K562 (cell line): ENCODE measurements at regions not wholly inside any gene's neighbourhood (a gene's known extent, or its start where the extent isn't known, plus 50 kb on each side); places are given as distances from the start of the nearest gene placed in this dataset.

ENCODE experiments used
- ATAC-seq: fragments of 200-7000 bp; cut with Tn5 transposase; 3 replicates; pipeline ENCODE4 v1.9.1; 2020; ENCODE audit warnings: moderate library complexity
- BruUV-seq: library from RNA; stranded (reverse); fragments of 400-500 nt; replicated peaks from 2 replicates; lab custom pipeline; 2021; lab: Mats Ljungman, UMichigan
- CTCF ChIA-PET: fragments of 300-600 bp; formaldehyde crosslinking; extraction: SDS; loops from one replicate; lab custom pipeline; 2021; ENCODE audit warnings: low intra/inter-chr PET ratio; lab: Yijun Ruan, JAX
- POLR2A ChIA-PET: fragments of 300-600, 350-650 bp; sonication (Branson Sonifier 250); formaldehyde crosslinking; extraction: SDS; loops from one replicate; lab custom pipeline; 2021; ENCODE audit warnings: antibody characterized with exemption, inconsistent platforms; lab: Yijun Ruan, JAX
- DNase-seq, 4 experiments: peaks; one replicate each; pipeline versions ENCODE4 v3.0.0 to v3.0.0-alpha.2; 2011 to 2018; ENCODE audit warnings: low spot score in 3 of 4, mixed read lengths in 3 of 4; ENCODE audit errors: extremely low read depth in 1 of 4
- FAIRE-seq: peaks from 2 replicates; lab custom pipeline; 2011; peaks lifted over from hg19 to GRCh38; lab: Jason Lieb, UNC
- H2AFZ ChIP-seq: 2 replicates; pipeline ENCODE4 v1.6.0; 2011; ENCODE audit warnings: low read depth, low read length, control low read depth, inconsistent platforms
- H3K27ac ChIP-seq: fragments of 200-600 bp; 3 replicates; pipeline ENCODE4 v1.8.0; 2011; ENCODE audit warnings: low read depth, mild to moderate bottlenecking, control low read depth, inconsistent platforms, low read length, moderate library complexity, mixed read lengths; ENCODE audit errors: extremely low read depth
- H3K27me3 ChIP-seq, 2 experiments: fragments of 300-600 bp in 1 of 2; 2 replicates in 1 of 2; 3 replicates in 1 of 2; pipeline versions ENCODE4 v1.6.0 to v1.8.0; 2011; ENCODE audit warnings: inconsistent platforms in 2 of 2, low read length in 2 of 2, mild to moderate bottlenecking in 1 of 2, mixed read lengths in 1 of 2, moderate library complexity in 1 of 2; ENCODE audit not compliant: control insufficient read depth in 2 of 2, insufficient read depth in 2 of 2
- H3K36me3 ChIP-seq: fragments of 300-600 bp; 3 replicates; pipeline ENCODE4 v1.8.0; 2011; ENCODE audit warnings: mild to moderate bottlenecking, low read length, inconsistent platforms; ENCODE audit not compliant: control insufficient read depth, insufficient read depth
- H3K4me1 ChIP-seq, 2 experiments: fragments of 200-600 bp in 1 of 2; replicated peaks in 1 of 2; 2 replicates in 1 of 2; 3 replicates in 1 of 2; pipeline versions ENCODE4 v1.5.1 to v1.8.0; 2011; ENCODE audit warnings: inconsistent platforms in 2 of 2, low read length in 2 of 2, mild to moderate bottlenecking in 1 of 2, mixed read lengths in 1 of 2, moderate library complexity in 1 of 2; ENCODE audit not compliant: control insufficient read depth in 2 of 2, insufficient read depth in 2 of 2
- H3K4me2 ChIP-seq: 2 replicates; pipeline ENCODE4 v1.6.1; 2011; ENCODE audit warnings: low read length, control low read depth, inconsistent platforms, mixed read lengths; ENCODE audit not compliant: insufficient read depth
- H3K4me3 ChIP-seq: fragments of 200-600 bp; sonication (generic), shearing (Covaris generic); 2 replicates; pipeline ENCODE4 v1.5.1; 2016; ENCODE audit warnings: control low read depth, inconsistent platforms
- H3K79me2 ChIP-seq: fragments of 200-600 bp; 3 replicates; pipeline ENCODE4 v1.8.0; 2011; ENCODE audit warnings: low read length, inconsistent platforms; ENCODE audit not compliant: control insufficient read depth, insufficient read depth
- H3K9ac ChIP-seq, 2 experiments: 2 replicates each; pipeline versions ENCODE4 v1.6.0 to v1.6.1; 2011; ENCODE audit warnings: low read depth in 2 of 2, low read length in 2 of 2, control low read depth in 1 of 2, inconsistent platforms in 1 of 2, mild to moderate bottlenecking in 1 of 2, mixed read lengths in 1 of 2; ENCODE audit not compliant: insufficient read depth in 1 of 2
- H3K9me1 ChIP-seq: one replicate; pipeline ENCODE4 v1.6.0; 2011; ENCODE audit warnings: inconsistent platforms, mild to moderate bottlenecking, low read length, moderate library complexity; ENCODE audit not compliant: control insufficient read depth, insufficient read depth
- H3K9me3 ChIP-seq: replicated peaks from 2 replicates; pipeline ENCODE4 v1.5.1; 2011; ENCODE audit warnings: low read depth, low read length, inconsistent platforms; ENCODE audit not compliant: control insufficient read depth, insufficient read depth
- H4K20me1 ChIP-seq: replicated peaks from 2 replicates; pipeline ENCODE4 v1.6.1; 2011; ENCODE audit warnings: low read length, inconsistent platforms, mixed read lengths; ENCODE audit not compliant: control insufficient read depth, insufficient read depth
- BCOR ChIP-seq: fragments of 450-650 bp; IDR thresholded peaks from 2 replicates; pipeline ENCODE4 v1.6.1; 2016
- EP300 ChIP-seq: IDR thresholded peaks from 2 replicates; pipeline ENCODE4 v1.6.1; 2012; ENCODE audit warnings: low read length, improper control_type of control experiment
- IRF2 ChIP-seq: sonication (generic); formaldehyde crosslinking; IDR thresholded peaks from 2 replicates; pipeline ENCODE4 v1.8.1; 2022; ENCODE audit warnings: mild to moderate bottlenecking, missing genetic modification reagents
- MAFF ChIP-seq: IDR thresholded peaks from 2 replicates; pipeline ENCODE4 v1.6.1; 2012; ENCODE audit warnings: low read length, improper control_type of control experiment
- SETDB1 ChIP-seq: IDR thresholded peaks from one replicate; pipeline ENCODE4 v1.6.1; 2012; ENCODE audit warnings: low read length, control low read depth, inconsistent platforms
- SPI1 ChIP-seq: IDR thresholded peaks from 2 replicates; pipeline ENCODE4 v1.6.1; 2011; ENCODE audit warnings: low read depth, low read length, control low read depth, borderline replicate concordance
- SRSF1 ChIP-seq: fragments of 200-400 bp; formaldehyde crosslinking; IDR thresholded peaks from 2 replicates; pipeline ENCODE4 v1.6.1; 2017; ENCODE audit warnings: mild to moderate bottlenecking, low read depth, low read length, moderate library complexity
- STAT5B ChIP-seq: fragments of 250-450 bp; sonication (Bioruptor Pico); IDR thresholded peaks from 2 replicates; pipeline ENCODE4 v1.8.0; 2021; ENCODE audit warnings: mild to moderate bottlenecking, inconsistent platforms
- ZNF175 ChIP-seq: fragments of 200-800 bp; sonication (Bioruptor generic); IDR thresholded peaks from 2 replicates; pipeline ENCODE4 v1.6.1; 2016; ENCODE audit warnings: low read depth, mild to moderate bottlenecking, missing genetic modification characterization, missing compliant biosample characterization
- ZNF239 ChIP-seq: fragments of 250-450 bp; sonication (Bioruptor Pico); IDR thresholded peaks from 2 replicates; pipeline ENCODE4 v1.4.0; 2020; ENCODE audit warnings: mild to moderate bottlenecking
- ZZZ3 ChIP-seq: fragments of 450-650 bp; IDR thresholded peaks from 2 replicates; pipeline ENCODE4 v1.6.1; 2016; ENCODE audit warnings: antibody characterized with exemption, mild to moderate bottlenecking, moderate library complexity
- WGBS: fragments of 100-300 bp; shearing (Covaris generic); methylation state at CpG from one replicate; pipeline ENCODE4 v1.1.6; 2016; ENCODE audit warnings: low coverage, mixed read lengths; ENCODE audit not compliant: insufficient coverage; ENCODE audit errors: missing lambda C conversion rate; 5-methylcytosine and 5-hydroxymethylcytosine counted together
- in situ Hi-C: fragments of 300-500 bp; cut with MboI; formaldehyde crosslinking; loops from 4 replicates; pipeline ENCODE4 v1.15.0; 2018; ENCODE audit warnings: inconsistent platforms, mixed read lengths
- intact Hi-C: fragments of 100-400 bp; cut with micrococcal nuclease; formaldehyde crosslinking; loops from 2 replicates; pipeline ENCODE4 v1.14.2; 2022
- TF ChIP-seq, protein P1 (sequence below): fragments of 450-650 bp; formaldehyde crosslinking; IDR thresholded peaks from 2 replicates; pipeline ENCODE4 v1.4.0; 2020; ENCODE audit warnings: mild to moderate bottlenecking, mixed read lengths
- TF ChIP-seq, protein P2 (sequence below): sonication (generic); formaldehyde crosslinking; IDR thresholded peaks from 2 replicates; pipeline ENCODE4 v1.5.0; 2020; ENCODE audit warnings: missing genetic modification reagents
- TF ChIP-seq, protein P3 (sequence below): IDR thresholded peaks from 3 replicates; pipeline ENCODE4 v1.6.1; 2011; ENCODE audit warnings: borderline replicate concordance, mild to moderate bottlenecking, moderate library complexity; ENCODE audit not compliant: insufficient read length; ENCODE audit errors: extremely low read depth
- TF ChIP-seq, protein P4 (sequence below): sonication (generic); formaldehyde crosslinking; IDR thresholded peaks from 2 replicates; pipeline ENCODE4 v1.8.0; 2022; ENCODE audit warnings: missing genetic modification reagents, mild to moderate bottlenecking, borderline replicate concordance

DNA sequence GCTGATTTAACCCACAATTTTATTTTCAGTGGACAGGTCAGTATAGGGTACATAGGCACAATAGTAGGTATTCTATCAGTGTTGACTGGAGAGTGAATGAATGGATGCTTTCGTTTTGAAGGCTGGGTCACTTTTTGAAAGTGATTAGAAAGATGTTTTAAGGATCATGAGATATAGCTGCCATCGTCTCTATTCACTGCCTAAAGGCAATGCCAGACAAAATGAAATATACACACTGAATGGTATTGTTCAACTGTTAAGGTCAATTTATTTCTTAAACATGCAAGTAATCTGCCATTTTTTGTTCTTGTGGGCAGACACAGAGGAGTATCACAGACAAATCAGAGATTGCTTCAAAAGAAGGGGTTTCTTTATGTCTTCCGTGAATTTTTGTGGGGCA is 395.3 kb downstream of the VGLL3 start:
- no peak overlapping the region for H3K9ac ChIP-seq
- no peak overlapping the region for H2AFZ ChIP-seq
- no peaks in the 10 kb centered on the region for H3K9me3 ChIP-seq
- in situ Hi-C loops (no loop called here), intact Hi-C loops (no loop called here)
- H3K4me2 ChIP-seq = no peak overlapping the region
- no peak overlapping the region for H3K27ac ChIP-seq
- no peak for FAIRE-seq
- CTCF ChIA-PET = no interaction called here
- no peaks in the 10 kb centered on the region for H4K20me1 ChIP-seq
- ATAC-seq = no peak
- POLR2A ChIA-PET = no interaction called here
- H3K4me3 ChIP-seq = no peak overlapping the region
- WGBS = 0% methylated on average over 3 of the region's 3 CpGs
- no peaks in the 10 kb centered on the region for H3K4me1 ChIP-seq
- no peaks in the 10 kb centered on the region for H3K36me3 ChIP-seq
- H3K9me1 ChIP-seq = no peaks in the 10 kb centered on the region
- no peak for DNase-seq
- no peaks in the 10 kb centered on the region for H3K79me2 ChIP-seq
- no peaks in the 10 kb centered on the region for H3K27me3 ChIP-seq
- BruUV-seq = no TSS peak
- no peak for TF ChIP-seq ZNF239 (CRISPR knock-in tag)
- no peak for TF ChIP-seq ZZZ3
- TF ChIP-seq STAT5B (CRISPR knock-in tag) = no peak
- no peak for TF ChIP-seq EP300
- no peak for TF ChIP-seq SETDB1
- TF ChIP-seq, protein P1, sequence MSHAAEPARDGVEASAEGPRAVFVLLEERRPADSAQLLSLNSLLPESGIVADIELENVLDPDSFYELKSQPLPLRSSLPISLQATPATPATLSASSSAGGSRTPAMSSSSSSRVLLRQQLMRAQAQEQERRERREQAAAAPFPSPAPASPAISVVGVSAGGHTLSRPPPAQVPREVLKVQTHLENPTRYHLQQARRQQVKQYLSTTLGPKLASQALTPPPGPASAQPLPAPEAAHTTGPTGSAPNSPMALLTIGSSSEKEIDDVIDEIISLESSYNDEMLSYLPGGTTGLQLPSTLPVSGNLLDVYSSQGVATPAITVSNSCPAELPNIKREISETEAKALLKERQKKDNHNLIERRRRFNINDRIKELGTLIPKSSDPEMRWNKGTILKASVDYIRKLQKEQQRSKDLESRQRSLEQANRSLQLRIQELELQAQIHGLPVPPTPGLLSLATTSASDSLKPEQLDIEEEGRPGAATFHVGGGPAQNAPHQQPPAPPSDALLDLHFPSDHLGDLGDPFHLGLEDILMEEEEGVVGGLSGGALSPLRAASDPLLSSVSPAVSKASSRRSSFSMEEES = no peak
- no peak for TF ChIP-seq IRF2 (CRISPR knock-in tag)
- TF ChIP-seq MAFF = no peak
- TF ChIP-seq, protein P2, sequence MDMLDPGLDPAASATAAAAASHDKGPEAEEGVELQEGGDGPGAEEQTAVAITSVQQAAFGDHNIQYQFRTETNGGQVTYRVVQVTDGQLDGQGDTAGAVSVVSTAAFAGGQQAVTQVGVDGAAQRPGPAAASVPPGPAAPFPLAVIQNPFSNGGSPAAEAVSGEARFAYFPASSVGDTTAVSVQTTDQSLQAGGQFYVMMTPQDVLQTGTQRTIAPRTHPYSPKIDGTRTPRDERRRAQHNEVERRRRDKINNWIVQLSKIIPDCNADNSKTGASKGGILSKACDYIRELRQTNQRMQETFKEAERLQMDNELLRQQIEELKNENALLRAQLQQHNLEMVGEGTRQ (CRISPR knock-in tag) = no peak
- no peak for TF ChIP-seq ZNF175 (CRISPR knock-in tag)
- TF ChIP-seq SRSF1 = no peak
- TF ChIP-seq SPI1 = no peak
- TF ChIP-seq, protein P3, sequence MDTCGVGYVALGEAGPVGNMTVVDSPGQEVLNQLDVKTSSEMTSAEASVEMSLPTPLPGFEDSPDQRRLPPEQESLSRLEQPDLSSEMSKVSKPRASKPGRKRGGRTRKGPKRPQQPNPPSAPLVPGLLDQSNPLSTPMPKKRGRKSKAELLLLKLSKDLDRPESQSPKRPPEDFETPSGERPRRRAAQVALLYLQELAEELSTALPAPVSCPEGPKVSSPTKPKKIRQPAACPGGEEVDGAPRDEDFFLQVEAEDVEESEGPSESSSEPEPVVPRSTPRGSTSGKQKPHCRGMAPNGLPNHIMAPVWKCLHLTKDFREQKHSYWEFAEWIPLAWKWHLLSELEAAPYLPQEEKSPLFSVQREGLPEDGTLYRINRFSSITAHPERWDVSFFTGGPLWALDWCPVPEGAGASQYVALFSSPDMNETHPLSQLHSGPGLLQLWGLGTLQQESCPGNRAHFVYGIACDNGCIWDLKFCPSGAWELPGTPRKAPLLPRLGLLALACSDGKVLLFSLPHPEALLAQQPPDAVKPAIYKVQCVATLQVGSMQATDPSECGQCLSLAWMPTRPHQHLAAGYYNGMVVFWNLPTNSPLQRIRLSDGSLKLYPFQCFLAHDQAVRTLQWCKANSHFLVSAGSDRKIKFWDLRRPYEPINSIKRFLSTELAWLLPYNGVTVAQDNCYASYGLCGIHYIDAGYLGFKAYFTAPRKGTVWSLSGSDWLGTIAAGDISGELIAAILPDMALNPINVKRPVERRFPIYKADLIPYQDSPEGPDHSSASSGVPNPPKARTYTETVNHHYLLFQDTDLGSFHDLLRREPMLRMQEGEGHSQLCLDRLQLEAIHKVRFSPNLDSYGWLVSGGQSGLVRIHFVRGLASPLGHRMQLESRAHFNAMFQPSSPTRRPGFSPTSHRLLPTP = no peak
- TF ChIP-seq BCOR = no peak
- TF ChIP-seq, protein P4, sequence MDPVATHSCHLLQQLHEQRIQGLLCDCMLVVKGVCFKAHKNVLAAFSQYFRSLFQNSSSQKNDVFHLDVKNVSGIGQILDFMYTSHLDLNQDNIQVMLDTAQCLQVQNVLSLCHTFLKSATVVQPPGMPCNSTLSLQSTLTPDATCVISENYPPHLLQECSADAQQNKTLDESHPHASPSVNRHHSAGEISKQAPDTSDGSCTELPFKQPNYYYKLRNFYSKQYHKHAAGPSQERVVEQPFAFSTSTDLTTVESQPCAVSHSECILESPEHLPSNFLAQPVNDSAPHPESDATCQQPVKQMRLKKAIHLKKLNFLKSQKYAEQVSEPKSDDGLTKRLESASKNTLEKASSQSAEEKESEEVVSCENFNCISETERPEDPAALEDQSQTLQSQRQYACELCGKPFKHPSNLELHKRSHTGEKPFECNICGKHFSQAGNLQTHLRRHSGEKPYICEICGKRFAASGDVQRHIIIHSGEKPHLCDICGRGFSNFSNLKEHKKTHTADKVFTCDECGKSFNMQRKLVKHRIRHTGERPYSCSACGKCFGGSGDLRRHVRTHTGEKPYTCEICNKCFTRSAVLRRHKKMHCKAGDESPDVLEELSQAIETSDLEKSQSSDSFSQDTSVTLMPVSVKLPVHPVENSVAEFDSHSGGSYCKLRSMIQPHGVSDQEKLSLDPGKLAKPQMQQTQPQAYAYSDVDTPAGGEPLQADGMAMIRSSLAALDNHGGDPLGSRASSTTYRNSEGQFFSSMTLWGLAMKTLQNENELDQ (CRISPR knock-in tag) = no peak
